Neural cell (in vitro differentiated cells): ENCODE measurements at regions not wholly inside any gene's neighbourhood (a gene's known extent, or its start where the extent isn't known, plus 50 kb on each side); places are given as distances from the start of the nearest gene placed in this dataset.

Experiments
- EP300 ChIP-seq: fragments of 450-650 bp; conservative IDR thresholded peaks from 2 replicates; pipeline ENCODE4 v1.6.1; 2014; ENCODE audit warnings: antibody characterized with exemption, mild to moderate bottlenecking, moderate library complexity; ENCODE audit not compliant: poor library complexity, severe bottlenecking
- EZH2 ChIP-seq: fragments of 200-600, 300-800 bp; shearing (Covaris generic), sonication (generic); IDR thresholded peaks from 2 replicates; pipeline ENCODE4 v1.6.1; 2014; ENCODE audit warnings: antibody characterized with exemption, low read length, borderline replicate concordance, mild to moderate bottlenecking; ENCODE audit not compliant: insufficient read depth, poor library complexity, severe bottlenecking
- MXI1 ChIP-seq: fragments of 450-650 bp; conservative IDR thresholded peaks from 2 replicates; pipeline ENCODE4 v1.6.1; 2014; ENCODE audit warnings: antibody characterized with exemption, mild to moderate bottlenecking; ENCODE audit not compliant: poor library complexity, severe bottlenecking
- TAF1 ChIP-seq: IDR thresholded peaks from 2 replicates; pipeline ENCODE4 v1.6.1; 2012; ENCODE audit warnings: low read depth
- TF ChIP-seq, protein P1 (sequence below): fragments of 450-650 bp; IDR thresholded peaks from 2 replicates; pipeline ENCODE4 v1.5.1; 2014; ENCODE audit warnings: antibody characterized with exemption, mild to moderate bottlenecking, moderate library complexity; ENCODE audit not compliant: poor library complexity, severe bottlenecking

DNA sequence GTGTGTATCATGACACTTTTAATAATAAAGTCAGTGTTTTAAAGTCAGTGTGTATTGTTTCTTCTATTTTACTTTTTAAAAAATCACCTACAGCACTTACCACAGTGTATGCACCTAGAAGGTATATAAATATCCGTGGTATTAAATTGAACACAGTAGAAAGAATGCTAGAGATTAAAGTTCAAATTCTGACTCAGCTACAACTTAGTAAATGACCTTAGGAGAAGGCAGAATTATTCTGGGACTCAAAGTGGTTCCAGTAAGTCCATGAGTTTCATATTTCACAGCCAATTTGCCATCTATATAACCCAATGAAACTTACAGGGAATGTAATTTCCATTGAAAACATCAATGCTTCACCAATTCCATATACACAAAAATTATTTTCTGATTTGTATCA, 52.7 kb upstream of the MAP4 start:
- TF ChIP-seq, protein P1, sequence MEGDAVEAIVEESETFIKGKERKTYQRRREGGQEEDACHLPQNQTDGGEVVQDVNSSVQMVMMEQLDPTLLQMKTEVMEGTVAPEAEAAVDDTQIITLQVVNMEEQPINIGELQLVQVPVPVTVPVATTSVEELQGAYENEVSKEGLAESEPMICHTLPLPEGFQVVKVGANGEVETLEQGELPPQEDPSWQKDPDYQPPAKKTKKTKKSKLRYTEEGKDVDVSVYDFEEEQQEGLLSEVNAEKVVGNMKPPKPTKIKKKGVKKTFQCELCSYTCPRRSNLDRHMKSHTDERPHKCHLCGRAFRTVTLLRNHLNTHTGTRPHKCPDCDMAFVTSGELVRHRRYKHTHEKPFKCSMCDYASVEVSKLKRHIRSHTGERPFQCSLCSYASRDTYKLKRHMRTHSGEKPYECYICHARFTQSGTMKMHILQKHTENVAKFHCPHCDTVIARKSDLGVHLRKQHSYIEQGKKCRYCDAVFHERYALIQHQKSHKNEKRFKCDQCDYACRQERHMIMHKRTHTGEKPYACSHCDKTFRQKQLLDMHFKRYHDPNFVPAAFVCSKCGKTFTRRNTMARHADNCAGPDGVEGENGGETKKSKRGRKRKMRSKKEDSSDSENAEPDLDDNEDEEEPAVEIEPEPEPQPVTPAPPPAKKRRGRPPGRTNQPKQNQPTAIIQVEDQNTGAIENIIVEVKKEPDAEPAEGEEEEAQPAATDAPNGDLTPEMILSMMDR, result no peak
- TF ChIP-seq TAF1 (no peak), EZH2 (no peak), EP300 (no peak), MXI1 (no peak)
